ENCODE measurements at regions not wholly inside any gene's neighbourhood (a gene's known extent, or its start where the extent isn't known, plus 50 kb on each side); places are given as distances from the start of the nearest gene placed in this dataset.

GRCh38 chr2:129212299-129212958 is 767.0 kb upstream of the RAB6C start:
- no peak for DNase-seq (ENCODE audit: low read depth)
- TF ChIP-seq CTCF (IDR thresholded peaks at IDR 0.05; ENCODE audit: control insufficient read depth, insufficient read depth, low read depth, low read length, missing control alignments): no peak
- no peak overlapping the region for H3K4me3 ChIP-seq (ENCODE audit: control insufficient read depth, low read depth, low read length)

- no peak for DNase-seq (ENCODE audit: low read depth)
- no peak for TF ChIP-seq CTCF (IDR thresholded peaks at IDR 0.05; ENCODE audit: control insufficient read depth, insufficient read depth, low read depth, low read length, missing control alignments)
- no peak overlapping the region for H3K4me3 ChIP-seq (ENCODE audit: control insufficient read depth, low read depth, low read length)
Observed at GRCh38 chr2:129224022-129224421, 755.4 kb upstream of the RAB6C start.

GRCh38 chr2:129224486-129224885 is 755.0 kb upstream of the RAB6C start:
- DNase-seq (ENCODE audit: low read depth): no peak
- TF ChIP-seq CTCF (IDR thresholded peaks at IDR 0.05; ENCODE audit: control insufficient read depth, insufficient read depth, low read depth, low read length, missing control alignments): no peak
- H3K4me3 ChIP-seq (ENCODE audit: control insufficient read depth, low read depth, low read length): no peak overlapping the region

- no peak for DNase-seq (ENCODE audit: low read depth)
- TF ChIP-seq CTCF (IDR thresholded peaks at IDR 0.05; ENCODE audit: control insufficient read depth, insufficient read depth, low read depth, low read length, missing control alignments): no peak
- H3K4me3 ChIP-seq (ENCODE audit: control insufficient read depth, low read depth, low read length): no peak overlapping the region
Observed at GRCh38 chr2:129229196-129229595, 750.3 kb upstream of the RAB6C start.

GRCh38 chr2:129229830-129230441 is 749.5 kb upstream of the RAB6C start:
- no peak for DNase-seq (ENCODE audit: low read depth)
- TF ChIP-seq CTCF (IDR thresholded peaks at IDR 0.05; ENCODE audit: control insufficient read depth, insufficient read depth, low read depth, low read length, missing control alignments): no peak

GRCh38 chr2:129231924-129232323 is 747.5 kb upstream of the RAB6C start:
- TF ChIP-seq CTCF (IDR thresholded peaks at IDR 0.05; ENCODE audit: control insufficient read depth, insufficient read depth, low read depth, low read length, missing control alignments): no peak
- DNase-seq (ENCODE audit: low read depth): no peak
- H3K4me3 ChIP-seq (ENCODE audit: control insufficient read depth, low read depth, low read length): no peak overlapping the region

More at GRCh38 chr2:129229830-129230441, 749.5 kb upstream of the RAB6C start:
- no peak overlapping the region for H3K4me3 ChIP-seq (ENCODE audit: control insufficient read depth, low read depth, low read length)
